ENCODE measurements at regions not wholly inside any gene's neighbourhood (a gene's known extent, or its start where the extent isn't known, plus 50 kb on each side); places are given as distances from the start of the nearest gene placed in this dataset.

- Histone ChIP-seq H3K79me2 (ENCODE audit: control insufficient read depth, insufficient read depth, low read length) (no peaks in the 10 kb centered on the region), H3K4me3 (replicated peaks in 1 of 3; ENCODE audit: insufficient read depth in 1 of 3, low read depth in 1 of 3, low read length in 3 of 3) (no peak overlapping the region), H3K27ac (ENCODE audit: insufficient read depth, low read depth, low read length) (no peak overlapping the region), H4K20me1 (replicated peaks; ENCODE audit: control insufficient read depth, extremely low read depth, insufficient read depth, low read length) (no peaks in the 10 kb centered on the region), H3K27me3 (ENCODE audit: control insufficient read depth in 2 of 2, insufficient read depth in 2 of 2, low read length in 2 of 2) (no peaks in the 10 kb centered on the region), H3K9ac (replicated peaks; ENCODE audit: extremely low read depth, insufficient read depth, low read length) (no peak overlapping the region), H3K4me1 (ENCODE audit: control insufficient read depth, extremely low read depth, insufficient read depth, low read length) (no peaks in the 10 kb centered on the region), H3K36me3 (ENCODE audit: control insufficient read depth in 2 of 2, extremely low read depth in 1 of 2, insufficient read depth in 2 of 2, low read length in 2 of 2) (no peaks in the 10 kb centered on the region), H2AFZ (ENCODE audit: low read depth, low read length) (no peak overlapping the region), H3K9me3 (replicated peaks; ENCODE audit: control insufficient read depth, insufficient read depth, low read length) (peaks cover 16% of the 10 kb centered on the region), H3K4me2 (ENCODE audit: insufficient read depth, low read length) (no peak overlapping the region), H3K9me1 (replicated peaks; ENCODE audit: control insufficient read depth, extremely low read depth, insufficient read depth, low read length) (no peaks in the 10 kb centered on the region)
- ChIA-PET POLR2A (no interaction called here), CTCF (no interaction called here)
- no TSS peak for BruUV-seq (replicated peaks)
- DNase-seq (ENCODE audit: low read depth, low spot score) (no peak), FAIRE-seq (no peak)
- TF ChIP-seq POLR2A (IDR thresholded peaks at IDR 0.05; ENCODE audit: low read depth, low read length) (no peak), CTCF (IDR thresholded peaks at IDR 0.05; ENCODE audit: extremely low read depth in 1 of 2, insufficient read depth in 1 of 2, low read depth in 1 of 2, low read length in 2 of 2) (no peak), FOS (IDR thresholded peaks at IDR 0.05; ENCODE audit: borderline replicate concordance, insufficient read depth, low read length) (no peak), GATA2 (IDR thresholded peaks at IDR 0.05; ENCODE audit: insufficient read depth, insufficient read length, low read depth, low read length) (no peak), MYC (IDR thresholded peaks at IDR 0.05; ENCODE audit: low read depth, low read length) (no peak), JUN (IDR thresholded peaks at IDR 0.05; ENCODE audit: borderline replicate concordance, insufficient read depth, insufficient read length, low read depth) (no peak), POLR2AphosphoS5 (IDR thresholded peaks at IDR 0.05; ENCODE audit: insufficient read depth, low read depth, low read length) (no peak)
- intact Hi-C loops (cut with micrococcal nuclease) (no loop called here), dilution Hi-C loops (cut with MboI; ENCODE audit: extremely low pct_ligation_motif_present, low sequenced_read_pairs) (no loop called here)
Observed at GRCh38 chr10:131635564-131636015, 265.2 kb upstream of the PPP2R2D start.

DNA sequence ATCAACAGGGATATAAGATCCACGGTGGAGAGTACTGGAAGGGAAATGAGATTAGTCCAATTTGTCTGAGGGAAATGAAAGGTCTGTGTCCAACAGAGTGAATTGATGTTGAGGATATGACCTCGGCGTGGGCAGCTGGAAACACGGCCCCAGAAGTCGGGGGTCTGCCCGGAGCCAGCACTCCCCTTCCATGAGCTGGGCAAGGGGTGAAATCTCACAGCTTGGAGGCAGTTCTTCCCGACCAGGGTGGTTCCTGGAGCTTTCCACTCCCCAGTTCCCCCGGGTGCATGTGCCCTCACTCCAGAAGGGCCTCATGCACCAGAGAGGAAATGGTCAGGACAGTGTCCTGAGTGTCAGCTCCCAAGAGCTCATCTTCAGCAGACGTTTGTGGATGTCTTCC, 264.7 kb upstream of the PPP2R2D start:
- H3K36me3 ChIP-seq (ENCODE audit: control insufficient read depth in 2 of 2, extremely low read depth in 1 of 2, insufficient read depth in 2 of 2, low read length in 2 of 2): no peaks in the 10 kb centered on the region
- intact Hi-C loops (cut with micrococcal nuclease) (no loop called here), dilution Hi-C loops (cut with MboI; ENCODE audit: extremely low pct_ligation_motif_present, low sequenced_read_pairs) (no loop called here)
- FAIRE-seq (no peak), DNase-seq (ENCODE audit: low read depth, low spot score) (no peak)
- no TSS peak for BruUV-seq (replicated peaks)
- H3K27ac ChIP-seq (ENCODE audit: insufficient read depth, low read depth, low read length): no peak overlapping the region
- no peak overlapping the region for H3K4me2 ChIP-seq (ENCODE audit: insufficient read depth, low read length)
- H3K79me2 ChIP-seq (ENCODE audit: control insufficient read depth, insufficient read depth, low read length): no peaks in the 10 kb centered on the region
- H3K4me1 ChIP-seq (ENCODE audit: control insufficient read depth, extremely low read depth, insufficient read depth, low read length): no peaks in the 10 kb centered on the region
- POLR2A ChIA-PET: no interaction called here
- CTCF ChIA-PET: no interaction called here
- no peaks in the 10 kb centered on the region for H4K20me1 ChIP-seq (replicated peaks; ENCODE audit: control insufficient read depth, extremely low read depth, insufficient read depth, low read length)
- no peak overlapping the region for H3K9ac ChIP-seq (replicated peaks; ENCODE audit: extremely low read depth, insufficient read depth, low read length)
- H3K9me3 ChIP-seq (replicated peaks; ENCODE audit: control insufficient read depth, insufficient read depth, low read length): peaks cover 16% of the 10 kb centered on the region
- H2AFZ ChIP-seq (ENCODE audit: low read depth, low read length): no peak overlapping the region
- no peak for TF ChIP-seq EZH2 (IDR thresholded peaks at IDR 0.05; ENCODE audit: borderline replicate concordance, low read depth, low read length, severe bottlenecking)
- TF ChIP-seq MAX (IDR thresholded peaks at IDR 0.05; ENCODE audit: insufficient read depth, insufficient read length): no peak
- TF ChIP-seq FOS (IDR thresholded peaks at IDR 0.05; ENCODE audit: borderline replicate concordance, insufficient read depth, low read length): no peak
- TF ChIP-seq POLR2AphosphoS5 (IDR thresholded peaks at IDR 0.05; ENCODE audit: insufficient read depth, low read depth, low read length): no peak
- no peak for TF ChIP-seq POLR2A (IDR thresholded peaks at IDR 0.05; ENCODE audit: low read depth, low read length)
- TF ChIP-seq MYC (IDR thresholded peaks at IDR 0.05; ENCODE audit: low read depth, low read length): no peak
- no peak for TF ChIP-seq GATA2 (IDR thresholded peaks at IDR 0.05; ENCODE audit: insufficient read depth, insufficient read length, low read depth, low read length)
- TF ChIP-seq JUN (IDR thresholded peaks at IDR 0.05; ENCODE audit: borderline replicate concordance, insufficient read depth, insufficient read length, low read depth): no peak
- TF ChIP-seq CTCF (IDR thresholded peaks at IDR 0.05; ENCODE audit: extremely low read depth in 1 of 2, insufficient read depth in 1 of 2, low read depth in 1 of 2, low read length in 2 of 2): no peak
- H3K27me3 ChIP-seq (ENCODE audit: control insufficient read depth in 2 of 2, insufficient read depth in 2 of 2, low read length in 2 of 2): no peaks in the 10 kb centered on the region
- H3K9me1 ChIP-seq (replicated peaks; ENCODE audit: control insufficient read depth, extremely low read depth, insufficient read depth, low read length): no peaks in the 10 kb centered on the region
- H3K4me3 ChIP-seq (replicated peaks in 1 of 3; ENCODE audit: insufficient read depth in 1 of 3, low read depth in 1 of 3, low read length in 3 of 3): no peak overlapping the region
